ENCODE measurements at regions not wholly inside any gene's neighbourhood (a gene's known extent, or its start where the extent isn't known, plus 50 kb on each side); places are given as distances from the start of the nearest gene placed in this dataset.

GRCh38 chrX:42378857-42379256 is 399.1 kb downstream of the PPP1R2C start:
- TF ChIP-seq, protein P1, sequence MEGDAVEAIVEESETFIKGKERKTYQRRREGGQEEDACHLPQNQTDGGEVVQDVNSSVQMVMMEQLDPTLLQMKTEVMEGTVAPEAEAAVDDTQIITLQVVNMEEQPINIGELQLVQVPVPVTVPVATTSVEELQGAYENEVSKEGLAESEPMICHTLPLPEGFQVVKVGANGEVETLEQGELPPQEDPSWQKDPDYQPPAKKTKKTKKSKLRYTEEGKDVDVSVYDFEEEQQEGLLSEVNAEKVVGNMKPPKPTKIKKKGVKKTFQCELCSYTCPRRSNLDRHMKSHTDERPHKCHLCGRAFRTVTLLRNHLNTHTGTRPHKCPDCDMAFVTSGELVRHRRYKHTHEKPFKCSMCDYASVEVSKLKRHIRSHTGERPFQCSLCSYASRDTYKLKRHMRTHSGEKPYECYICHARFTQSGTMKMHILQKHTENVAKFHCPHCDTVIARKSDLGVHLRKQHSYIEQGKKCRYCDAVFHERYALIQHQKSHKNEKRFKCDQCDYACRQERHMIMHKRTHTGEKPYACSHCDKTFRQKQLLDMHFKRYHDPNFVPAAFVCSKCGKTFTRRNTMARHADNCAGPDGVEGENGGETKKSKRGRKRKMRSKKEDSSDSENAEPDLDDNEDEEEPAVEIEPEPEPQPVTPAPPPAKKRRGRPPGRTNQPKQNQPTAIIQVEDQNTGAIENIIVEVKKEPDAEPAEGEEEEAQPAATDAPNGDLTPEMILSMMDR (IDR thresholded peaks at IDR 0.05), result no peak
- TF ChIP-seq EZH2phosphoT487 (IDR thresholded peaks at IDR 0.05) (no peak), EZH2 (IDR thresholded peaks at IDR 0.05) (no peak)
